ENCODE measurements at regions not wholly inside any gene's neighbourhood (a gene's known extent, or its start where the extent isn't known, plus 50 kb on each side); places are given as distances from the start of the nearest gene placed in this dataset.

- TF ChIP-seq CTCF (conservative IDR thresholded peaks at IDR 0.05; ENCODE audit: low read depth, low read length): no peak
- TF ChIP-seq EZH2 (IDR thresholded peaks at IDR 0.05; ENCODE audit: borderline replicate concordance, low read depth, low read length, poor library complexity, severe bottlenecking): no peak
Observed at GRCh38 chr4:187613089-187613839, 382.3 kb upstream of the ZFP42 start.

Data from A673 (cell line).